NCI-H460 (cell line): ENCODE measurements at regions not wholly inside any gene's neighbourhood (a gene's known extent, or its start where the extent isn't known, plus 50 kb on each side); places are given as distances from the start of the nearest gene placed in this dataset.

Experiments
- DNase-seq: peaks from one replicate; pipeline ENCODE4 v3.0.0-alpha.2; 2016; ENCODE audit warnings: low read depth; ENCODE audit errors: extremely low read depth

GRCh38 chr3:95055288-95055687, 992.4 kb downstream of the NSUN3 start:
- no peak for DNase-seq

GRCh38 chr3:95082191-95082590, 1019.3 kb downstream of the NSUN3 start:
- no peak for DNase-seq

DNA sequence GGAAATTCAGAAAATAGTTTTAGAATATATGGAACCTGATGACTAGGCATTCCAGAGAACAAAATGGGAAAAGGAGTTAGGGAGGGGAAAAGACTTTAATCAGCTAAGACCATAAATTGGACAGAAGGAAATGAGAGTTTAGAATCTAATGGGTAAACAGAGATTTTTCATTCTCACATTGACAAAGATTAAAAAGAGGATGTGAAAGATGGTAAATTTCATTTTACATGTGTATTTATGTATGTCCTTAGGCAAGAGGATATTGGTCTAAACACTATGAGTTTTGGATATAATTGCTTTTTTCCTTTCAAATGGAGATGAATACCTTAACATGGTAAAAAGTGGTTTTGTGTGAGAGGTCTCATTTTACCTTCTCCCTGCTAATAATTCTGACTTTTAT, 1021.9 kb downstream of the NSUN3 start:
- DNase-seq: no peak

DNA sequence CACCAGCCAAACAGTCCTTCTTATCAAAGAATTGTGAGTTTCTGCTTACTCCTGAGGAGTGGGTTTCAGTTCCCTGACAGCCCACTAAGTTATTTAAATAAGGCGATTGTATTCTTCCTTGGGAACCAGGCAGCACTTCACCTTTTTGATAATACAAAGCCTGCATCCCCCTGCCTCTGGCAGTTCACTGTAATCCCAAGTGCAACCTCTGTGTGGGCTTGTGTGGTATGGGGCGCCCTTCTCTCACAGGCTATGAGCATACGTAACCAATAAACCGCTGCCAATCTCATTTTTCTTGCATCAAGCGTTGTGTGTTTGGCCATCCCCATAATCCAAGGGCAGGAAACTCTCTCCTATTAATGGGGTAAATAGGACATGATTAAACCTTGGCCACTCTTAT, 1025.6 kb downstream of the NSUN3 start:
- no peak for DNase-seq

GRCh38 chr3:95097493-95097892, 1034.6 kb downstream of the NSUN3 start:
- no peak for DNase-seq

- no peak for DNase-seq
Observed at GRCh38 chr3:95120921-95121320, 1058.1 kb downstream of the NSUN3 start.

GRCh38 chr3:95123104-95123503, 1060.2 kb downstream of the NSUN3 start:
- DNase-seq: no peak

- DNase-seq: no peak
Observed at GRCh38 chr3:95134693-95135413, 1072.0 kb downstream of the NSUN3 start.

DNA sequence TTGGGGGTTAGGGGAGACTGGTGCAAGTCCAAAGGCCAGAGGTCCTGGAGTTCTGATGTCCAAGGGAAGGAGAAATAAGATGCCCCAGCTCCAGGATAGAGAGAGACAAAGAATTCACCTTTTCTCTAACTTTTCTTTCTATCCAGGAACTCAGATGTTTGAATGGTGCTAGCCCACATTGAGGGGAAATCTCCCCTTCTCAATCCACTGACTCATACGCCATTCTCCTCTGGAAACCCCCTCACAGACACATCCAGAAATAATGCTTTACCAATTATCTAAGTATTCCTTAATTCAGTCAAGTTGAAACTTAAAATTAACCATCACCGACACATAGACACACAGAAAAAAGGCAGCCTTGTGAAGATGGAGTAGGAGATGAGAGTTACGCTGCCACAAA, 1085.2 kb downstream of the NSUN3 start:
- DNase-seq: no peak

DNA sequence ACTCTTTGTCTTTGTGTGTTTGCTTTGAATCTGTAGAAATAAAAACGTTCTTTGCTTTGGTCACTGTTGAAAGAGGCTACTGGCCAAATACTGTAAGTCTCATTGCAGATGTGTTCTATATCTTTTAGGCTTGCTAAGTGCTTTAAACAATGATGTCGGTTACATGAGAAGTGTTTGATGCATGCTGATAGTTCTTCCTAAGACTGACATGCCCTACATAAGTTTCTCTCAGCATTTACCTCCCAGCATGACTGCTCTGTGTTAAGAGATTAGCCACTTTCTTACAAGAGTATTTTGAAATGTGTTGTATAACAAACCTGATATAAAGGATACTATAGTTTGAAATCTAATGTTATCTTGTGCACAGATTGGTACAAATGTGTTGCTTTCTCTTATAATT, 1088.7 kb downstream of the NSUN3 start:
- no peak for DNase-seq

DNA sequence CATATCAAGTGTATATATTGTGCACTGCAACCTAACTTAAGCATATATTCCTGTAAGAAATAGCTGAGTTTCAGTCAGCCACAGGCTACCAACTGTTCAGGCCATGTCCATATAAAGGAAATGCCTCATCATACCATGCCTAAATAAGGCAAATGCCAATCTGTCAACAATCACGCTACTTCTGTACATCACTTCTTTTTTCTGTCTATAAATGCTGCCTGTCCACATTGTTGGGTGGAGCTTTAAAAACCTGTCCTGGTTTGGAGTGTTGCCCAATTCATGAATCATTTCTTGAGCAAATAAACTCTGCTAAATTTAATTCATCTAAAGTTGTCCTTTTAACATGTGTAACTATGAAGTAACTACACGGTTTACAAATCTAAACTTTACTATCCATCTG, 1091.9 kb downstream of the NSUN3 start:
- DNase-seq: peak; percentile 1

- DNase-seq: no peak
Observed at GRCh38 chr3:95162794-95163193, 1099.9 kb downstream of the NSUN3 start.

DNA sequence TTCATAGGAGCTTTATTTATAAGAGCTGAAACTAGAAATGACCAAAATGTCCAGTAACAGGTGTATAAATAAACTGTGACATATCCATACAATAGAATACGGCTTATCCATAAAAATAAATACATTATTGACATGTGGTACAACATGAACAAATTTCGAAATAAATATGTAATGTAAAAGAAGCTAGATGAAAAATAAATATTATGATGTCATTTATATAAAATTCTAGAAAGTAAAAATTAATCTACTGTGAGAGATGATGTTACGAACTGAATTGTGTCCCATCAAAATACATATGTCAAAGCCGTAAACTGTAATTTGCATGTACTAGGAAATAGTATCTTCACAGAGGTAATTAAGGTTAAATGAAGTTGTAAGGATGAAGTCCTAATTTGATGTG, 1104.9 kb downstream of the NSUN3 start:
- DNase-seq: no peak

GRCh38 chr3:95168526-95168925, 1105.7 kb downstream of the NSUN3 start:
- no peak for DNase-seq

DNA sequence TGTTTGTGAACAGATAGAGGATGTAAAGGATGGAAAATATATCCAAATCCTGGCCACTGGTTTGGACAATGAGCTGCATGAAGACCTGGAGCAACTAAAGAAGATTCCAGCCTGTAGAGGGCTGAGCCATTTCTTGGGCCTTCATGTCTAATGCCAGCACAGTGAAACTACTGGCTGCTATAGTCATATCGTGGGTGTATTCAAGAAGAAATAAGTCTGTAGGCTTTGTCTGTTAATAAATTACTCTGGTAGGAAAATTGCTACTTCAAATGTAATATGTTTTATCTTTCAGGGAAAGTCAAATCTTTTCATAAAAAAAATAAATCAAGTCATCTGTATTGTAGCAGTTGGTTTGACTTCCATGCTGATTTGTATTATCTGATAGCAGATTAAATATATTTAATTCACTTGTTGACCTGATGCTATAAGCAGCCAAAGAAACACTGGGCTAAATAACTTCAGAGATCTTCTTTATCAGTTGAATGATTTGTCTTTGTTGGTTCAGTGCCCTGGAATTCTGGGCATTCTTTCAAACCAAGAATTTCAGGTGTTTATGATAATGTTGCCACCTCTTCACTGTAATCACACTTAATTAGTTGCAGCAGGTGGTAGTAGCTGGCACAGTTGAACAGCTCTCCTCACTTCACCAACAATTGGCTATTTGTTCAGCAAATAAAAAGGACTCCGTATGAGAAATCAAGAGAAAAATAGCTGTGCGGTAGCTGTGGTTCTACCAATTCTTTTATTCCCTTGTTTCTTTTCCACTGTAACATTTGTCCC, 1109.5 kb downstream of the NSUN3 start:
- no peak for DNase-seq

- no peak for DNase-seq
Observed at GRCh38 chr3:95177096-95177495, 1114.2 kb downstream of the NSUN3 start.

GRCh38 chr3:95184038-95184437, 1121.2 kb downstream of the NSUN3 start:
- no peak for DNase-seq

GRCh38 chr3:95189348-95189747, 1126.5 kb downstream of the NSUN3 start:
- DNase-seq: no peak

GRCh38 chr3:95197661-95198060, 1134.8 kb downstream of the NSUN3 start:
- no peak for DNase-seq

- no peak for DNase-seq
Observed at GRCh38 chr3:95200384-95200783, 1137.5 kb downstream of the NSUN3 start.

DNA sequence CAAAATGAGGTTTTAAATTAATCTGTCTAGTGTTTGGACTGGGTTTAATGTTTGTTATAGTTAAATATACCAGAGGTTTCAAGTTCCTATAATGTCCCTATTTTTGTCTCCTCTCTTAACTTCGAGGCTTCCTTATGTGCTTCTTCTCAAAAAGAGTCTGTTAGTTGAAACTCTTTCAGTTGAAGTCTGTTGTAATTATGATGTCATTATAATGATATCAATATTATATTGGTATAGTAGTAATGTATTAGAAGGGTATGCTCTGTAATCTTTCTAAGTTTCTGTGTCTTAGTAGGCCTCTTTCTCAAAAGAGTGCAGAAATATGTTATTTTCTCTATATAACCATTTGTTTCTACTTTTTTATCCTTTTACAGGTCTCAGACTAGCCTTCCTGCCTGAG, 1148.0 kb downstream of the NSUN3 start:
- no peak for DNase-seq

DNA sequence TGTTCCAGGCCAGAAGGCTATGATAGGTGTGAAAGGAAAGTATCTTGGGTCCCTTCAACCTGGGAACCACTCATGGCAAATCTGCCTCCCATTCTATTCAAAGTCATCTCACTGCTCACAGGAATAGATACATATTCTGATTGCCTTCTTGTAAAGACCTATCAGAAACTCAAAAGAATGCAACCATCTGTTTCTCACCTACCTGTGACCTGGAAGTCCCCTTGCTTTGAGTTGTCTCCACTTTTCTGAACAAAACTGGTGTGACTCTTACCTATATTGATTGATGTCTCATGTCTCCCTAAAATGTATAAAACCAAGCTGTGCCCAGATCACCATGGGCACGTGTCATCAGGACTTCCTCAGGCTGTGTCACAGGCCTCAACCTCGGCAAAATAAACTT, 1149.3 kb downstream of the NSUN3 start:
- no peak for DNase-seq
